ENCODE measurements at regions not wholly inside any gene's neighbourhood (a gene's known extent, or its start where the extent isn't known, plus 50 kb on each side); places are given as distances from the start of the nearest gene placed in this dataset.

- no peak overlapping the region for H3K4me3 ChIP-seq (ENCODE audit: low read depth, low read length)
- H3K36me3 ChIP-seq (ENCODE audit: control insufficient read depth, insufficient read depth, low read length) = no peaks in the 10 kb centered on the region
- DNase-seq (ENCODE audit: low read depth) = no peak
- no peaks in the 10 kb centered on the region for H3K27me3 ChIP-seq (ENCODE audit: control insufficient read depth, insufficient read depth, low read length)
- no peak for TF ChIP-seq CTCF (IDR thresholded peaks at IDR 0.05; ENCODE audit: insufficient read depth, low read length, poor library complexity, severe bottlenecking)
Measured at GRCh38 chr18:41216341-41217003, 738.6 kb upstream of the PIK3C3 start.

GRCh38 chr18:41207706-41208105 lies 747.3 kb upstream of the PIK3C3 start:
- Histone ChIP-seq H3K36me3 (ENCODE audit: control insufficient read depth, insufficient read depth, low read length) (no peaks in the 10 kb centered on the region), H3K4me3 (ENCODE audit: low read depth, low read length) (no peak overlapping the region), H3K27me3 (ENCODE audit: control insufficient read depth, insufficient read depth, low read length) (no peaks in the 10 kb centered on the region)
- no peak for DNase-seq (ENCODE audit: low read depth)
- no peak for TF ChIP-seq CTCF (IDR thresholded peaks at IDR 0.05; ENCODE audit: insufficient read depth, low read length, poor library complexity, severe bottlenecking)

GRCh38 chr18:41206341-41206830 lies 748.6 kb upstream of the PIK3C3 start:
- DNase-seq (ENCODE audit: low read depth) = no peak
- Histone ChIP-seq H3K27me3 (ENCODE audit: control insufficient read depth, insufficient read depth, low read length) (no peaks in the 10 kb centered on the region), H3K4me3 (ENCODE audit: low read depth, low read length) (no peak overlapping the region), H3K36me3 (ENCODE audit: control insufficient read depth, insufficient read depth, low read length) (no peaks in the 10 kb centered on the region)
- TF ChIP-seq CTCF (IDR thresholded peaks at IDR 0.05; ENCODE audit: insufficient read depth, low read length, poor library complexity, severe bottlenecking) = no peak

- Histone ChIP-seq H3K4me3 (ENCODE audit: low read depth, low read length) (no peak overlapping the region), H3K27me3 (ENCODE audit: control insufficient read depth, insufficient read depth, low read length) (no peaks in the 10 kb centered on the region), H3K36me3 (ENCODE audit: control insufficient read depth, insufficient read depth, low read length) (no peaks in the 10 kb centered on the region)
- no peak for DNase-seq (ENCODE audit: low read depth)
- no peak for TF ChIP-seq CTCF (IDR thresholded peaks at IDR 0.05; ENCODE audit: insufficient read depth, low read length, poor library complexity, severe bottlenecking)
Measured at GRCh38 chr18:41199212-41199611, 755.8 kb upstream of the PIK3C3 start.

- H3K36me3 ChIP-seq (ENCODE audit: control insufficient read depth, insufficient read depth, low read length) = no peaks in the 10 kb centered on the region
- H3K27me3 ChIP-seq (ENCODE audit: control insufficient read depth, insufficient read depth, low read length) = no peaks in the 10 kb centered on the region
- H3K4me3 ChIP-seq (ENCODE audit: low read depth, low read length) = no peak overlapping the region
- DNase-seq (ENCODE audit: low read depth) = no peak
- TF ChIP-seq CTCF (IDR thresholded peaks at IDR 0.05; ENCODE audit: insufficient read depth, low read length, poor library complexity, severe bottlenecking) = no peak
Measured at GRCh38 chr18:41197967-41198366, 757.1 kb upstream of the PIK3C3 start.

- no peaks in the 10 kb centered on the region for H3K36me3 ChIP-seq (ENCODE audit: control insufficient read depth, insufficient read depth, low read length)
- TF ChIP-seq CTCF (IDR thresholded peaks at IDR 0.05; ENCODE audit: insufficient read depth, low read length, poor library complexity, severe bottlenecking) = no peak
- H3K27me3 ChIP-seq (ENCODE audit: control insufficient read depth, insufficient read depth, low read length) = no peaks in the 10 kb centered on the region
- DNase-seq (ENCODE audit: low read depth) = no peak
- no peak overlapping the region for H3K4me3 ChIP-seq (ENCODE audit: low read depth, low read length)
Measured at GRCh38 chr18:41170346-41170745, 784.7 kb upstream of the PIK3C3 start.

Data from kidney epithelial cell (primary cell).